ENCODE measurements at regions not wholly inside any gene's neighbourhood (a gene's known extent, or its start where the extent isn't known, plus 50 kb on each side); places are given as distances from the start of the nearest gene placed in this dataset.

DNA sequence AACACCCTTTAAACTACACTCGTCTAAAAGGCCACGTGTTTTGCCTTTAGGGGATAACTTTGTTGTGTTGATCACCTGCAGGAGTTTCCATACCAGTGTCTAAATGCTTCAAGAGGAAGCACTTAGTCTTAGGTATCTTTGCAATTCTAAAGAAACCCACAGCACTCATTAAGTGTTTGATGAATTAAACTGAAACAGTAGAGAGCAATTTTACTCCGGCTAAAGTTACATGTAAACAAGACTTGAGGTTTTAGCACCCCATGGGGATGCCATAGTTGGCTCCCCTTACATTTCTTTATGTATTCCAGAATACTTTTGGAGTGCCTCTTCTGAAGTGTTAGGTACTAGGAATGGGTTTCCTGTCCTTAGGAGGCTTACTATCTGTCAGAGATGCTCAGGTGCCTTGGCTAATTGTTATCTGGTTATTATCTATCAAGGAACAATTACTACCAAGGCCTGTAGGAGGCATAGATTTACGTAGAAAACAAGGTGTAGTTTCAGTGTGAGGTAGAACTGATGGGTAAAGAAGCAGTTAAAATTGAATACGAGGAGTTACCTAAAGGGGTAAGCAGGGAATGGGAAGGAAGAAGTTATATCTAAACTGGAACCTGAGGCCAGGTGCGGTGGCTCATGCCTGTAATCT lies 176.8 kb upstream of the SAMSN1 start:
- DNase-seq (ENCODE audit: low read depth), result no peak

DNA sequence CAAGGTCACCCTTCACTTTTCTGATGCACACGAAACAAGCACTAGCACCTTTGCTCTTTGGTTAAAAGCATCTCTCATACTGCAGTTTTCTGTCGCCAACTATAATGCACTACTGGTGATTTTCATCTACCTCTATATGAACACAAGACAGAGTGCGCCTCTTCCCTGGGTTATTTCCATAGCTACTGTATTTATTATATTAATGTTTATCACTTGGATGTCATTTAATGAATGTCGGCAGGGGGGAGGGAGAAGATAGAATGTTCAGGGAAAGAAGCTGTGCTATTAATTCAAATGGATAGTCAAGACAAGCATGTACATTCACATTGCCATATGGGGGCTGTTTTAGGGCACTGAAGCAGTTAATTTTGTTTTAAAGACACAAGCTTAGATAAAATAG lies 174.1 kb upstream of the SAMSN1 start:
- DNase-seq (ENCODE audit: low read depth), result no peak

DNA sequence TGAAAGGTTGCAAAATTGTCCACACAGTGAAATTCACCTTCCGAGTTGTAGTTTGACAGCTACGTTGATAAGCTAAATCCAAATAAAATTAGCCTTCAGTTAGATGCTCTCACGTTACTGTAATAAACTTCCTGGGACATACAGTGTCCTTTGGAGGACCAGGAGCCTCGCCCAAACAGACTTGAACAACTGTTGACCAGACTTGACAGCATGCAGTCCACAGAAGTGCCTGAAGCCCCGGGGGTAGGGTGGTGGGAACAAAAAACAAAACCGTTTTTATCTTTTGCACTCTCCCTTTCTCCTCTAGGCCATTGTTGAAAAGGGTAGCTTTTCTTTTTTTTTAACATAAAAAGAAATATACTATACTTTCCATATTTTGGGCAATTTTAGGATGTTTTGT lies 172.8 kb upstream of the SAMSN1 start:
- DNase-seq (ENCODE audit: low read depth), result no peak

DNA sequence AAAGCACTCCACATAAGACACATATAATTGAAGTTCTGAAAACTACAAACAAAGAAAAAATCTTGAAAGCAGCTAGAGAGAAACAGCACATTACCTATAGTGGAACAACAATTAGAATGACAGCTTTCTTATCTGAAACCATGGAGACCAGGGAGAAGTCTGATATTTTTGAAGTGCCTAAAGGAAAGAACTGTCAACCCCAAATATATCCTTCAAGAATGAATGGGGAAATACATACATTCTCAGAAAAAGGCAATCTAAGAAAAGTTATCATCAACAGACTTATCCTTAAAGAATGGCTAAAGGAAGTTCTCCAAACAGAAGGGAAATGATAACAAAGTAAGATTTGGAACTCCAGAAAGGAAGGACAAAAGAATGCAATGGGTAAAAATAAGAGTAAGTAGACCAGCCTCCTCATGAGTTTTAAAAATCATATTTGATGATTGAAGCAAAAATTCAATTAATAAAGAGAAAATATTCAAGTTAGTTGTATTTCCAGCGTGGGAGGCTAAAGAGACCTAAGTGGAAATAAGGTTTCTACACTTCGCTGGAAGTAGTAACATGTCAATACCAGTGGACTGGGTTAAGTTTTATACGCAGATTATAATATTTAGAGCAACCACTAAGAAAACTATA lies 170.8 kb upstream of the SAMSN1 start:
- DNase-seq (ENCODE audit: low read depth), result no peak

DNA sequence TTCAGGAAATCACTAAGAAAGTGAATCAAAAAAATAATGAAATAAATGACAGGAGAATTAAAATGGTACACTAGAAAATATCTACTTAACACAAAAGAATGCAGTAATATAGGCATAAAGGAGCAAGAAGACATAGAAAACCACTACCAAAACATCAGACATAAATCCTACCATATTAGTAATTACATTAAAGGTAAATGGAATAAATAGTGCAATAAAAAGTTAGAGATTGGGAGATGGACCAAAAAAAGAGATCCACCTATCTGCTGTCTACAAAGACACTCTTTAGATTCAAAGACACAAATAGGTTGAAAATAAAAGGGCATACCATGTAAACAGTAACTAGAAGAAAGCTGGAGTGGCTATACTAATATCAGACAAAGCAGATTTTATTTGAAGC lies 167.0 kb upstream of the SAMSN1 start:
- no peak for DNase-seq (ENCODE audit: low read depth)

DNA sequence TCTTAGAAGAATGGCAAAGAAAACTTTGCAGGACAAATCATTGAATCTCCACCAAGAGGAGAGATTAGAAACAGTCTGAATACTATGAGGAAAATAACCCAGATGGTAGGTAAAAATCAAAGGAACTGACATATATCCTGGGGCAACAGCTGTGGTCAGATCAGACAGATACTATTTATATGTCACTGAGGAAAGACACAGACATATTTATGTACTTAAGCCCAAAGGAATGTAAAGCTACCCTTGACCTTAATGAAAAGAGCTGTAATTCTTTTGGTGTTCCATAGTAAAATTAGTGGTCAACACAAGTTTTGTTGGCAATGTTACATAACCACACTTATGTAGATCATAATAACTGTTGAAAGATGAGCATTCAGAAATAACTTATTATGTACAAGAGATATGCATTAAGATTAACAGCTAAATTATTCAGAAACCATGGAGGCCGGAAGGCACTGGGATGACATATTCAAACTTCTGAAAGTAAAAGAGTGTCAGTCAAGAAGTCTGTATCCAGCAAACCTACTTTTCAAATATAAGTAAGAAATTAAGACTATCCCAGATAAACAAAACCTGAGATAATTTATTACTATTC lies 166.1 kb upstream of the SAMSN1 start:
- DNase-seq (ENCODE audit: low read depth), result no peak

DNA sequence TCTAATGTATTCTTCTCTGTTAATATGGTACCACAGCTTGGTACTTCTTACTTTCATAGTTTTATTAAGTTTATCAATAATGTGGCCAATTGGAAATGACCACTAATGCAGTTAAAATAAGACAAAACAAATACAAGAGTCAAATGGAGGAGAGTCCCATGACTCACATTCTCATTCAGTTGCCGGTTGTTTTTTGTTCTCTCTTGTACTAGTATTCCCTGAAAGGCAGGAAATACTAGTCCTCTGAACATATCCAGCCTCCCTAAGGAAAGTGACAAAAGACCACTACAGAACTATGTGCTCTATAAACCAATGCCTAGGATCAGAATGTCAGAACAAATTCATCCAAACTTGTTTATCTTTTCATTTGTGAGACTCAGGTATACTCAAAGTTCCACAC lies 165.2 kb upstream of the SAMSN1 start:
- DNase-seq (ENCODE audit: low read depth), result no peak

DNA sequence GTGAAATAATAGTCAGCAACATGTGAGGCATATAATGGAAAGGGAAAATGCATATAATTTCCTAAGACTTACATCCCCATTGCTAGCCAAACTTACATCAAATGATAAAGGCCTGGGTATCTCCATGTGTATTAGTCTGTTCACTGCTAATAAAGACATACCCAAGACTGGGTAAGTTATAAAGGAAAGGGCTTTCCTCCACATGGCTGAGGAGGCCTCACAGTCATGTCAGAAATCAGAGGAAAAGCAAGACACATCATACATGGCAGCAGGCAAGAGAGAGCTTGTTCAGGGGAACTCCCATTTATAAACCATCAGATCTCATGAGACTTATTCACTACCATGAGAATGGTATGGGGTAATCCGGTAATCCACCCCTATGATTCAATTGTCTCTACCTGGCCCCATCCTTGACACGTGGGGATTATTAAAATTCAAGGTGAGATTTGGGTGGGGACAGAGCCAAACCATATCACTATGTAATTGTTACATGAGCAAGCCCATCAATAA lies 161.5 kb upstream of the SAMSN1 start:
- DNase-seq (ENCODE audit: low read depth), result no peak

DNA sequence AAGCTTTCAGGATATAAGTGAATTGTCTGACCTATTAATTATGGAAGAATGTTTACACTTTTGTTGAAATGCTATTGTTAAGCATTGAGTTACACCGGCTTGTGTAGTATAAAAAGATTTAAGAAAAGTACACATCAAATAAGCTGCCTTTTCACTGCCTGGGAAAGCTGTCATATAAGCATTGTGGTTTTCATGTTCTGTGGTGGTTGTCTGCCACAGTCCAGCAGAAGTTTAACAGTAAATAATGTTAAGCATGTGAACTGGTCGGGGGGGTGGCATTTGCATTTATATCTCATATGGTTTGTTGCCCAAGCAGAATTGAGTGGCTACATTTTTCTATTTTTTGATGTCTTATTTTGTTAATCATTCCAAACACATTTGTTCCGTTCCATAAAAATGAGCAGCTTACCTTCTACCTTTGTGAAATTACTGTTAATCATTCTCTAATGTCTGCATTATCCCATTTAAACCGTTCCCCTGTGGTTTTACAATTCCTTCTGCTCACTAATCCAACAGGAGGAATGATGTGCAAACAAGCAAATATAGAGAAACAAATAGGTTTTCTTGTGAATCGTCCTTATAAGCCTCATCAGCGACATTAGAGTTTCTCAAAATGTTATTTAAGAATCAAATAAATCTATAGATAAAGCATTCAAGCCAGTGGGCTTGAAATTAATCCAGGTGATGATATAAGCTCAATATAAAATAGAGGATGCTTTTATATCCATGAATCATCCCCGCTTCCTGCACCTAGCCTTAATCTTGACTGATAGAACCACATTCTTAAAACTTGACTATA lies 160.8 kb upstream of the SAMSN1 start:
- no peak for DNase-seq (ENCODE audit: low read depth)

DNA sequence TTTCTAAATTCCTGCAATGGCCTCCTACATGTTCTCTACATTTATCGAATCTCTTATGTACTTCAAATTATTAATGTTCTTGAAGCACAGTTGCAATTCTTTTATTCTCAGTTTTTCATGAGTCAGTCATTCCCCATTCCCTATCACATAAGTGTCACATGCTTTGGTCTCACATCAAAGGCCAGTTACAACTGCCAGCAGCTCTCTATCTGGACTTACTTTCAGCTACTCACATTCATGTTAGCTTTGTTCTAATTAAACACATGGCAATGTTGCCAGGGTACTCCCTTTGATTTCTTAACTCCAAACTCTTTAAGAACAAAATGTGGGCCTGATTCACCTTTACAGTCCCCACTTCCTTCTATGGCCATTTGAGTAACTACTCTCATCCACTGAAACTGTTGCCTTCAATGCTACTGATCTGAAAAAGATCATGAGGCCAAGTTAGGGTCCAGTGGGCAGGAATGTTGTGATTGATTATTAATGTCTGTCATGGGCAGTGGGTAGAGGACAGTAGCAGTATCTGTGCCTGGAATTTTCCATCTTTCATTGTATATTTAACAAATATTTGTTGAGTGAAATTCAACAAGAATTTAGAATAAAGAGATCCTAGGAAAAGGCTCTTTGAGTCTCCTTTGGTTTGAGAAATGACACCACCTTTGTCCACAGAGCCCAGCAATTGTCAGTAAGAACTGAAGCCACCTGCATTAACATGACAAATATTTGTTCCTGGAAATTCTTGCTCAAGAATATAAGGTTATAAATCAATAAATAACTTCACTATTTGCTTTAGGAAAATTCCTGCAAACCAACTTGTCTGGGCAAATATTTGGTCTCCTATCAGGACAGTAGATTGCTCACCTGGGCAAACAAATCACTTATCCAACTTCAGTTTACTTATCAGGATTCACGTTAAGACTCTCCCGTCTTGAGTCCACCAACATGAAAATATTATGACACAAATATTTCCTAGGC lies 153.6 kb upstream of the SAMSN1 start:
- DNase-seq (ENCODE audit: low read depth), result no peak

DNA sequence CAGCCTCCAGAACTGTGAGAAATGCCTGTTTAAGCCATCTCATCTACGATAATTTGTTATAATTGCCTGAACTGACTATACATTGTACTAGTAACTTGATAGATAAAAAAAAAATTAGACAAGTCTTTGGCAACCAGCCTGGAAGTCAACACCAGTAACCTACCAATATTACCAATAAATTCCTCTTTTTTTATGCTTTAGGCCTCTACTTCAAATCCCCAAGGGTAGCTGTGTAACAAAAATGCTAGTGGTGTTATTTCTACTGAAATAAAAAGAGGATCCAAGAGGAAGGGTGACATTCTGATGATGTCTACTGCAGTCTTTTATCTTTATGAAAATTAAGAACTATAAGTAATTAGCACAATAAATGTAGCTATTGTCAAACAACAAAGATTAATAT lies 151.7 kb upstream of the SAMSN1 start:
- no peak for DNase-seq (ENCODE audit: low read depth)

DNA sequence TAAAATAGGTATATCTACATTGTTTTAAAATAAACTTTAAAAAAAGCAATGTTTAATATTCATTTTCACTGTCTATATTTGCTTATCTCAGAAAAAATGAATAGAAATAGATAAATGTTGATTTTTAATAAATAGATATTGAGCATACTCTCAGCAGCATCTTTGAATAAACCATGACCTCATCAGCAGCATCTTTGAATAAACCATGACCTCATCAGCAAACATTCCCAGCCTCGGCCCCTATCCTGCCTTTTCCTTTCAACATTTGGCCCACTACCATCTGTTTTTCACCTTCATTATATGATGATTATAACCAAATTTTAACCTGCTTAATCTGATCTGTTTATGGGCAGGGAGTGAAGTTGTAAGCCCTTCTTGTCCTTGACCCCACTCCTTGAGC lies 148.7 kb upstream of the SAMSN1 start:
- no peak for DNase-seq (ENCODE audit: low read depth)

DNA sequence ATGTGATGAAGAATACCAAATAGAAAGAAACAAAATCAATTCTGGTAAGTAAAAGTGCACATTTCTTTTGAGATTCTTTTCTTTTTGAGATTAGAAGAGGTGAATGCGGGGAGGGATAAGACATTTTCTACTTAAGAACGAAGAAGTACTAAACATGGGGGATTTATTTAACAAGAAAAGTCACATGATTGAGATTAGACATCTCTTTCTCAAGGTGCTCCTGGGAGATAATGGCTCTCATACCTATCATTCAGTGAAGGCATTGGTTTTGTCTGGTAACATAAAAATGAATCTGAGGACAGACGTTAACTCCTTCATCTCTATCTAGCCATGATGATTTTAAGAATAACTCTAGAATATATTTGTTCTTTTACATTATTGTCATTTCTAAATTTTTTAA lies 147.9 kb upstream of the SAMSN1 start:
- DNase-seq (ENCODE audit: low read depth), result no peak

DNA sequence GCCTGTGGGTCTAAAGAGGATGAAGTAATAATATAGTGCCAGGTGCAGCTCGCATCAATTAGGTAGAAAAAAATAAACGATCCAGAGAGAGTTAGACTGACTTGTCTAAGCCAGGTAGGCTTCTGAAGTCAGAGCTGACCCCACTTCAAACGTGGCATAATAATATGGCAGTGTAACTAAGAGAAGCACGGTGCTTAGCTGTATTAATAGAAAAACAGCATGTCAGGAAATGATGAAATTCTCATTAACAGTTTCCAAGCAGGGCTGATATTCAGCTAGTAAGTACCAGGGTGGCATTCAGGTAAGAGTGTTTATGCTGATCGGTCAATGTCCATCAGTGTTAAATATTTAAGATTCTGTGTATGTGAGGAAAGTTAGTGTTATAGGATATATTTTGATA lies 145.8 kb upstream of the SAMSN1 start:
- no peak for DNase-seq (ENCODE audit: low read depth)

DNA sequence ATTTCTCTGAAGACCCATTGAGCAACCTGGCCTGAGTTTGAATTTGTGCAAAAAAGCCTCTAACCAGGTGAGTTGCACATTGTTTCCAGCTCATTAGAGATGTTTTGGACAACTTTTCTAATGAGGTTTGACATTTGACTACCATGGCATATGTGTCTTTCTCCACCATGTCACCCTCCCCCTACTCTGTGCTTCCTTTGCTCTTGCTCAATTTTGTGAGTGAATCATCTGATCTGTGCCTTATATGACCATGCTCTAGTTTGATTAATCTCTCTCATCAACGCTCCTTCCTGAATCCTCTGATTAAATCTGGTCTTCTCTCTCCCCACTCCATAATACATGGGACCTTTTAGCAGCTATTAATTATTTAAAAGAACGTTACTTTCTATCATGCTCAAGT lies 144.8 kb upstream of the SAMSN1 start:
- DNase-seq (ENCODE audit: low read depth), result no peak

DNA sequence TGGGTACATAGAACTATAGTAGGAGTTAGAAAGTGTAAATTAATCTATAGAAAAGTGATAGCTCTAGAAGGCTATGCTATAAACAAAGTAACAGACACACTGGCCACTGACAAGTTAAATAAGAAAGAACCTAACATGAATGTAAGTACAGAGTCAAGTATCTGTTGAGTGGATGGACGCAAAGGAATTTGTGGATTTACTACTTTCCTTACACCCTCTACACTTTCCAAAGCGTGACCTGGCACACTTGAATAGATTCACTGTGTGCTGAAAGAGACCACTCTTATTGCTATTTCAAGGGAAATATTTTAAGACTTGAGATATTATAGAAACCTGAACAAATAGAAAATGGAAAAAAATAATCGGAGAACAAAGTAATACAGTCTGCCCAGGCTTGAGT lies 142.8 kb upstream of the SAMSN1 start:
- DNase-seq (ENCODE audit: low read depth), result no peak

DNA sequence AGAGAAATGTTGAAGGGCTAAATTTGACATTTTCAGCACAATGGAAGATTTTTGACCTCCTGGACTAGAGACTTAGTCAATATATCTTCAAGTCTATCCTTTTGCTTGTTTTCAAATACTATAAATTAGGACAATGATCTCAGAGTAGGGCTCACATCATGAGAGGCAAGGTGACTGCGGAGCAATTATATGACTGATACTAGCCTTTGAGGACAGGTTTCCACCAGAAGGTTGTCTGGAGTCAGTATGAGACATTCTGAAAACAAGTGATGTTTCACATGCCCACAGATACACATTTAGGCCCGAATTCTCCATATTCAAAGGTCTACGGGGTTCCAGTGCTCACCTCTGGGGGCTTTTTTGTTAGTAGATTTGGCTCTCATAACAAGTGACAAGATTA lies 142.3 kb upstream of the SAMSN1 start:
- no peak for DNase-seq (ENCODE audit: low read depth)

DNA sequence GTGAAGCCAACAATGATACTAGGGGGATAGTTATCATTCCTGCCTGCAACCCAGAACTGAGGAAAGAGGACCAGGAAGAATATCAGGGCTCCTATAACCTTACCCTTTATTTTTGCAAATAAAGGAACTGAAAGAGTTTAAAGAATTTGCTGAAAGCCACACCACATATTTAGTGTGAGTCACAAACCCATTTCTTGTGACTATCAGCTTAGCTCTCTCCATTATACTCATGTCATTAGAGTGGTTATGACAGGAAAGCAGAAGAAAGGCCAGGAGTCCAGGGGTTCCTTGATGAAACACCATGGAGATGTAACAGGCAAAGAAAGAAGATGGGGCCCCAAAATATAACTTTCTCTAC lies 141.1 kb upstream of the SAMSN1 start:
- no peak for DNase-seq (ENCODE audit: low read depth)

DNA sequence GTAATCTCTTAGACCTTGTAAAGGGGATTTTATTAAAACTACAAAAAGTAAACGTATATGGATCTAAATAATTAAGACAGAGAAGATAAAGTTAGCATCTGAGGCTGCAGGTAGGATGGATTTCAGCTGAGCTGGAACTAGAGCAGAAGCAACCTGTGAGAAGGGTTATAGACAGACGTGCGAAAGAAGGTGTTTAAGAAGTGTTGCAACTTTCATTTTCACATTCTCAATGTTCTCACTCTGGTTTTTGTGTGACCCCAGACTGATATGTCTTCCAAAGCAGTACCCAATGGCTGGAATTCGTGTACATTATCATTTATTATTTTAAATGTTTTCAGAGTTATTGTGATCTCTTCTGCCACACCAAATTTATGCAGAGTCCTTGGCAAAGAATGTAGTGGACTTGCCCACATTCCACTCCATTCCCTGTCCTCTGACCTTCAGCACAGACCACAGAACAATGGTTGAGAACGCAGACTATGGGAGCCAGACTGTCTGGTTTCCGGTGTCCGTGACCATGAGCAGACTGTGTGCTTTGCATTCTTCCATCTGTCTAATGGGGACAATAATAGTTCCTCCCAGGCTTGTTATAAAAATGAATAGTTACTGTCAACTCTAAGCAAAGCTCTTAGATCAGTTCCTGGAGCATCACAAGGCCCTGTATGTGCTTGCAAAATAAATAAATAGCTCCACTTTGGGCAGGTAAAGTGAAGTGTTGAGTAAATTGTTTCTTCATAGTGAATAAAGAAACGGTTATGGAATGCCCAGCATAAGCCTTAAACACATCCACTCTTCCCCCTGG lies 140.6 kb upstream of the SAMSN1 start:
- DNase-seq (ENCODE audit: low read depth), result no peak

DNA sequence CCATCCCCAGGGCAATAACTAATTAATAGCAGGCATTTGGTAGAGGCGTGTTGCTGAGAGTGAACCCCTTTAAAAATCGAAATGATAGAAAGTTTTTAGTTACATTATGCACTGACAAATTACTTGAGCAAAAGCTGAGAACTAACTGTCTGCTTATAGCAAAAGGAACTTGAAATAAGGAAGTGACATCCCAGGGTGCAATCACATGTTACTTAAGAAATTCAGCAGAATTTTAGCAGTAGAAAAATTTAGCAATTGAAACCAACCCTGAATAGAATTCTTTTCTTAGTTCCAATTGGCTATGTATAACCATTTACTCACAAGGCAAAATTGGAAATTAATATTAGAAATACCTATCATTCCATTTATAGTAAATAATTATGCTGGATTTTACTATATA lies 139.5 kb upstream of the SAMSN1 start:
- no peak for DNase-seq (ENCODE audit: low read depth)

DNA sequence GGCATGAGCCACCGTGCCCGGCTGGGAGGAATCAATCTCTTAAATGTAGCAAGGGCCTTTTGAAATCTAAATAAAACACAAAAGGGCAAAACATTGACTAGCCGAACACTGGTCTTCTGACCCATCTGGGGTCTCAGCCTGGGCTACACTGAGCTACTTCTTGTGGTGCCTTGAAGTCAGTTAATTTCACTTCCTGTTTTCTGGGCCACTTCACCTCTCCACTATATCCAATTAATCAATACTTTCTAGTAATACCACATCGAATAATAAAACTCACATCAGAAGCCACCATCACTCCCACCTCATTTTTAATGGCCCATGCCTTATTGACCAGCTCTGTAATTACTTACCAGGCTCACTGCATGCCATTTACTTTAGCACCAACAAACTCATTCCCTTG lies 138.0 kb upstream of the SAMSN1 start:
- DNase-seq (ENCODE audit: low read depth), result no peak

Data from T-helper 22 cell (primary cell).